ENCODE measurements at regions not wholly inside any gene's neighbourhood (a gene's known extent, or its start where the extent isn't known, plus 50 kb on each side); places are given as distances from the start of the nearest gene placed in this dataset.

DNA sequence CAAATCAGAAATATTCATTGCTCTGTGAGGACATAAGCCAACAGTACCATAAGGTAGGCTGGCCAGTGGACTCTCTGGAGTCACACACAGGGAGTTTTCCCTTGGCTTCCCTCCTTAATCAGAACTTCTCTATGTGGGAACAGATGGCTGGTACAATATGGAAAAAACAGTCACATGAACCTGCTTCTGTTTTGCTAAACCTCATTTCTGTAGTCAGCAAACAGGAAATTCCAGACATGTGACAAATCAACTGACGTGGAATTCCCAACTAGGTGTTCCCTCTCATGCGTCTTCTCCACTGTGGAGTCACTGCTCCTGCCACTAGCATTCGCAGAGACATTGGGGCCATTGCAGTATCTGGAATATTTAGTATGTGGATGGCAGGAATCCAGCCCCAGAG is 617.6 kb downstream of the KIF4B start:
- H3K4me2 ChIP-seq (ENCODE audit: insufficient read depth, low read length): no peak overlapping the region
- no peaks in the 10 kb centered on the region for H3K9me3 ChIP-seq (replicated peaks; ENCODE audit: control insufficient read depth, insufficient read depth, low read depth, low read length)
- ChIA-PET CTCF (ENCODE audit: low intra/inter-chr PET ratio) (no interaction called here), POLR2A (no interaction called here)
- no TSS peak for BruUV-seq (replicated peaks)
- H3K9me1 ChIP-seq (ENCODE audit: control insufficient read depth, insufficient read depth, low read length): no peaks in the 10 kb centered on the region
- 0% methylated on average over 3 of the region's 3 CpGs for WGBS (ENCODE audit: insufficient coverage, low coverage, missing lambda C conversion rate)
- no peak overlapping the region for H3K9ac ChIP-seq (ENCODE audit: insufficient read depth in 1 of 2, low read depth in 2 of 2, low read length in 2 of 2)
- H3K27me3 ChIP-seq (ENCODE audit: control insufficient read depth in 2 of 2, insufficient read depth in 2 of 2, low read length in 2 of 2): no peaks in the 10 kb centered on the region
- H2AFZ ChIP-seq (ENCODE audit: low read depth, low read length): no peak overlapping the region
- H3K4me1 ChIP-seq (replicated peaks in 1 of 2; ENCODE audit: control insufficient read depth in 2 of 2, insufficient read depth in 2 of 2, low read length in 2 of 2): no peaks in the 10 kb centered on the region
- ATAC-seq (no peak), FAIRE-seq (no peak), DNase-seq (ENCODE audit: extremely low read depth in 1 of 4, low spot score in 3 of 4) (no peak)
- H4K20me1 ChIP-seq (replicated peaks; ENCODE audit: control insufficient read depth, insufficient read depth, low read length): no peaks in the 10 kb centered on the region
- no peak overlapping the region for H3K27ac ChIP-seq (ENCODE audit: extremely low read depth, low read depth, low read length)
- TF ChIP-seq CHD2 (IDR thresholded peaks at IDR 0.05; ENCODE audit: low read depth, low read length): no peak
- no peak for TF ChIP-seq ZNF217 (CRISPR knock-in tag; IDR thresholded peaks at IDR 0.05)
- no peak for TF ChIP-seq KLF1 (tag; IDR thresholded peaks at IDR 0.05)
- TF ChIP-seq, protein P1, sequence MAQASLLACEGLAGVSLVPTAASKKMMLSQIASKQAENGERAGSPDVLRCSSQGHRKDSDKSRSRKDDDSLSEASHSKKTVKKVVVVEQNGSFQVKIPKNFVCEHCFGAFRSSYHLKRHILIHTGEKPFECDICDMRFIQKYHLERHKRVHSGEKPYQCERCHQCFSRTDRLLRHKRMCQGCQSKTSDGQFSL (CRISPR knock-in tag; IDR thresholded peaks at IDR 0.05): no peak
- TF ChIP-seq, protein P1 (tag; IDR thresholded peaks at IDR 0.05): no peak
- TF ChIP-seq HOXB6 (CRISPR knock-in tag; IDR thresholded peaks at IDR 0.05; ENCODE audit: borderline replicate concordance): no peak
- no peak for TF ChIP-seq TRIM24 (IDR thresholded peaks at IDR 0.05)
- H3K79me2 ChIP-seq (ENCODE audit: control insufficient read depth, insufficient read depth, low read length): no peaks in the 10 kb centered on the region
- no peak overlapping the region for H3K4me3 ChIP-seq
- no peaks in the 10 kb centered on the region for H3K36me3 ChIP-seq (ENCODE audit: control insufficient read depth, insufficient read depth, low read length)
- in situ Hi-C loops (cut with MboI) (no loop called here), intact Hi-C loops (cut with micrococcal nuclease) (no loop called here)
